Endothelial cell of hepatic sinusoid (primary cell): ENCODE measurements at regions not wholly inside any gene's neighbourhood (a gene's known extent, or its start where the extent isn't known, plus 50 kb on each side); places are given as distances from the start of the nearest gene placed in this dataset.

Experiments used
- in situ Hi-C: cut with HindIII; loops from 2 replicates; pipeline ENCODE4 v1.10.0; 2017; ENCODE audit warnings: low sequenced_read_pairs

- in situ Hi-C loops = no loop called here
Observed at GRCh38 chr16:5382484-5382883, 284.9 kb upstream of the EEF2KMT start.

- in situ Hi-C loops = no loop called here
Observed at GRCh38 chr16:5381481-5381880, 283.9 kb upstream of the EEF2KMT start.

GRCh38 chr16:5379954-5380353 lies 282.4 kb upstream of the EEF2KMT start:
- in situ Hi-C loops = no loop called here

GRCh38 chr16:5378531-5378930 lies 280.9 kb upstream of the EEF2KMT start:
- in situ Hi-C loops = no loop called here

- in situ Hi-C loops = no loop called here
Observed at GRCh38 chr16:5377280-5377898, 279.8 kb upstream of the EEF2KMT start.

- in situ Hi-C loops = no loop called here
Observed at GRCh38 chr16:5374184-5374583, 276.6 kb upstream of the EEF2KMT start.

- in situ Hi-C loops = no loop called here
Observed at GRCh38 chr16:5367951-5368350, 270.4 kb upstream of the EEF2KMT start.

GRCh38 chr16:5366126-5366525 lies 268.5 kb upstream of the EEF2KMT start:
- in situ Hi-C loops = no loop called here

- in situ Hi-C loops = no loop called here
Observed at GRCh38 chr16:5364186-5364585, 266.6 kb upstream of the EEF2KMT start.

GRCh38 chr16:5361322-5361721 lies 263.7 kb upstream of the EEF2KMT start:
- in situ Hi-C loops = no loop called here

GRCh38 chr16:5354645-5355044 lies 257.1 kb upstream of the EEF2KMT start:
- in situ Hi-C loops = no loop called here

- in situ Hi-C loops = no loop called here
Observed at GRCh38 chr16:5349670-5350517, 252.3 kb upstream of the EEF2KMT start.

GRCh38 chr16:5349101-5349500 lies 251.5 kb upstream of the EEF2KMT start:
- in situ Hi-C loops = no loop called here

GRCh38 chr16:5347561-5347960 lies 250.0 kb upstream of the EEF2KMT start:
- in situ Hi-C loops = no loop called here

- in situ Hi-C loops = no loop called here
Observed at GRCh38 chr16:5336941-5337340, 239.3 kb upstream of the EEF2KMT start.

- in situ Hi-C loops = no loop called here
Observed at GRCh38 chr16:5333991-5334390, 236.4 kb upstream of the EEF2KMT start.

- in situ Hi-C loops = no loop called here
Observed at GRCh38 chr16:5333126-5333525, 235.5 kb upstream of the EEF2KMT start.

GRCh38 chr16:5330058-5330457 lies 232.5 kb upstream of the EEF2KMT start:
- in situ Hi-C loops = no loop called here

GRCh38 chr16:5328546-5328945 lies 231.0 kb upstream of the EEF2KMT start:
- in situ Hi-C loops = no loop called here

- in situ Hi-C loops = no loop called here
Observed at GRCh38 chr16:5326395-5326794, 228.8 kb upstream of the EEF2KMT start.

- in situ Hi-C loops = no loop called here
Observed at GRCh38 chr16:5325932-5326331, 228.3 kb upstream of the EEF2KMT start.
